SU-DHL-6 (cell line): ENCODE measurements at regions not wholly inside any gene's neighbourhood (a gene's known extent, or its start where the extent isn't known, plus 50 kb on each side); places are given as distances from the start of the nearest gene placed in this dataset.

Source experiments
- CTCF ChIP-seq: fragments of 200-600 bp; sonication (generic); IDR thresholded peaks from one replicate; pipeline ENCODE4 v1.5.1; 2017; ENCODE audit warnings: antibody characterized with exemption, mild to moderate bottlenecking, low read length, moderate library complexity; ENCODE audit not compliant: insufficient read depth, poor library complexity, severe bottlenecking
- EZH2phosphoT487 ChIP-seq: fragments of 200-600 bp; sonication (generic), shearing (Covaris generic); conservative IDR thresholded peaks from 2 replicates; pipeline ENCODE4 v1.6.1; 2018; ENCODE audit warnings: mild to moderate bottlenecking, antibody characterized with exemption, low read length, moderate library complexity, mixed read lengths

GRCh38 chr10:55144001-55144400 lies 343.0 kb upstream of the PCDH15 start:
- no peak for TF ChIP-seq EZH2phosphoT487
- no peak for TF ChIP-seq CTCF
